Psoas muscle (tissue), 7 donors: ENCODE measurements at regions not wholly inside any gene's neighbourhood (a gene's known extent, or its start where the extent isn't known, plus 50 kb on each side); places are given as distances from the start of the nearest gene placed in this dataset.

Experiments used
- ATAC-seq, 4 donors: fragments of 200-7000 bp; cut with Tn5 transposase; one replicate each; pipeline ENCODE4 v1.9.1; 2020; ENCODE audit warnings: moderate library complexity in 3 of 4, mild to moderate bottlenecking in 2 of 4
- DNase-seq, 2 donors: peaks; one replicate each; pipeline ENCODE4 v3.0.0-alpha.2; 2020
- H3K27ac ChIP-seq: fragments of 200-600 bp; one replicate; pipeline ENCODE4 v1.8.0; 2022
- H3K27me3 ChIP-seq, 3 donors: fragments of 200-600 bp in 1 of 3; one replicate each; pipeline versions ENCODE4 v1.6.1 to v1.8.0; 2013 to 2022; ENCODE audit warnings: low read length in 2 of 3, mild to moderate bottlenecking in 2 of 3, moderate library complexity in 1 of 3; ENCODE audit not compliant: insufficient read depth in 3 of 3
- H3K36me3 ChIP-seq, 2 donors: fragments of 200-600 bp in 1 of 2; one replicate each; pipeline versions ENCODE4 v1.6.1 to v1.8.0; 2013 to 2022; ENCODE audit warnings: low read depth in 1 of 2, mild to moderate bottlenecking in 1 of 2, moderate library complexity in 1 of 2; ENCODE audit not compliant: insufficient read depth in 1 of 2
- H3K4me1 ChIP-seq: fragments of 200-600 bp; one replicate; pipeline ENCODE4 v1.8.0; 2022
- H3K4me3 ChIP-seq: fragments of 200-600 bp; one replicate; pipeline ENCODE4 v1.8.0; 2022; ENCODE audit warnings: mild to moderate bottlenecking
- H3K9me3 ChIP-seq: fragments of 200-600 bp; one replicate; pipeline ENCODE4 v1.8.0; 2022
- CTCF ChIP-seq: fragments of 200-600 bp; IDR thresholded peaks from one replicate; pipeline ENCODE4 v1.8.0; 2022; ENCODE audit warnings: antibody characterized with exemption
- WGBS, 3 donors: extraction: QIAGEN DNeasy Blood & Tissue Kit; methylation state at CpG; one replicate each; pipeline versions ENCODE4 v1.1.6 to v1.1.7; 2013; 5-methylcytosine and 5-hydroxymethylcytosine counted together
- intact Hi-C, 2 donors: fragments of 100-400 bp; cut with DNase I; formaldehyde crosslinking; loops; one replicate each; pipeline versions ENCODE4 v1.11.0 to v1.14.2; 2022
- donor health status: healthy with polysubstance abuse.
- donor health status: DM: no; HTN: no; CAD: no; lungs with moderate emphysema.
- donor health status: Bipolar disorder and iron deficiency.
- donor health status: healthy.
- donor health status: DM: yes; HTN: yes; CAD: no.
- donor health status: DM: no; HTN: no; CAD: no.
- donor health status: DM: yes; HTN: yes; CAD: no.

GRCh38 chr14:58878439-58879139 lies 240.8 kb downstream of the DACT1 start:
- H3K27me3 ChIP-seq = no peaks in the 10 kb centered on the region
- DNase-seq (no peak), ATAC-seq (no peak)
- H3K36me3 ChIP-seq = no peaks in the 10 kb centered on the region
- no peak overlapping the region for H3K4me3 ChIP-seq
- intact Hi-C loops = no loop called here
- TF ChIP-seq CTCF = no peak
- 81 to 85% (median 84%) methylated on average over 2 of the region's 2 CpGs for WGBS, 3 donors
- H3K4me1 ChIP-seq = peaks cover 4% of the 10 kb centered on the region
- no peaks in the 10 kb centered on the region for H3K9me3 ChIP-seq
- no peak overlapping the region for H3K27ac ChIP-seq

GRCh38 chr14:58881433-58881832 lies 243.7 kb downstream of the DACT1 start:
- DNase-seq (no peak), ATAC-seq (no peak)
- Histone ChIP-seq H3K36me3 (no peaks in the 10 kb centered on the region), H3K27me3 (no peaks in the 10 kb centered on the region), H3K4me3 (no peak overlapping the region), H3K4me1 (peaks cover 4% of the 10 kb centered on the region), H3K9me3 (no peaks in the 10 kb centered on the region), H3K27ac (no peak overlapping the region)
- intact Hi-C loops = no loop called here
- WGBS, 3 donors = 77 to 91% (median 91%) methylated on average over 1 of the region's 1 CpG
- TF ChIP-seq CTCF = no peak

- WGBS, 3 donors = 17 to 29% (median 20%) methylated on average over 4 of the region's 4 CpGs
- intact Hi-C loops = no loop called here
- TF ChIP-seq CTCF = no peak
- DNase-seq = no peak
- no peak for ATAC-seq
- no peaks in the 10 kb centered on the region for H3K9me3 ChIP-seq
- H3K27me3 ChIP-seq = no peaks in the 10 kb centered on the region
- no peaks in the 10 kb centered on the region for H3K36me3 ChIP-seq
- no peak overlapping the region for H3K4me3 ChIP-seq
- peaks cover 4% of the 10 kb centered on the region for H3K4me1 ChIP-seq
- H3K27ac ChIP-seq = no peak overlapping the region
Observed at GRCh38 chr14:58882577-58883018, 244.8 kb downstream of the DACT1 start.

DNA sequence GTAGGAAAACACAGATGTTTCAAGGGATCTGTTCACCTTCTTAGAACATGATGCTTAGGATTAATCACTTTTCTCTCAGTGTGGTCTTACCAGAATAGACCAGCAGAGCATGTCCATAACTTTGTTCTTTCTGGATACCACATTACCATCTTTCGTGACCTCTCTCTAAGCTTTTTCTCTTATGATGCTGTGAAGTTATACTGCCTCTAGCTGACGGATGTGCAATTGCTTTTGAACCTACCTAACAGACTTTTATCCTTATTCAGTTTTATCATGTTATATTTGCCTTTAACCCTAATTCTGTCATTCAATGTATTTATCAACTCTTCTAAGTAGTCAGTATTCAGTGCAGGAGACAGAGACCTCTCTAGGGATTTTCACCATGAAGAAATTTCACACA lies 246.7 kb downstream of the DACT1 start:
- ATAC-seq (no peak), DNase-seq (no peak)
- H3K4me3 ChIP-seq = no peak overlapping the region
- no peaks in the 10 kb centered on the region for H3K36me3 ChIP-seq
- H3K27me3 ChIP-seq = no peaks in the 10 kb centered on the region
- WGBS, 3 donors = 91 to 95% (median 93%) methylated on average over 2 of the region's 2 CpGs
- peaks cover 4% of the 10 kb centered on the region for H3K4me1 ChIP-seq
- intact Hi-C loops = no loop called here
- no peak overlapping the region for H3K27ac ChIP-seq
- no peaks in the 10 kb centered on the region for H3K9me3 ChIP-seq
- peak; percentile 23 for TF ChIP-seq CTCF

GRCh38 chr14:58887931-58888330 lies 250.2 kb downstream of the DACT1 start:
- H3K9me3 ChIP-seq = no peaks in the 10 kb centered on the region
- ATAC-seq = no peak
- H3K4me1 ChIP-seq = no peaks in the 10 kb centered on the region
- DNase-seq = no peak
- H3K4me3 ChIP-seq = no peak overlapping the region
- TF ChIP-seq CTCF = no peak
- H3K27ac ChIP-seq = no peak overlapping the region
- WGBS, 3 donors = 93 to 96% (median 95%) methylated on average over 2 of the region's 2 CpGs
- no peaks in the 10 kb centered on the region for H3K36me3 ChIP-seq
- no peaks in the 10 kb centered on the region for H3K27me3 ChIP-seq
- intact Hi-C loops = no loop called here
